CD4-positive, CD25-positive, alpha-beta regulatory T cell (primary cell): ENCODE measurements at regions not wholly inside any gene's neighbourhood (a gene's known extent, or its start where the extent isn't known, plus 50 kb on each side); places are given as distances from the start of the nearest gene placed in this dataset.

Experiments
- ATAC-seq, 2 donors: fragments of 150-1000 bp; cut with Tn5 transposase; one replicate each; pipeline ENCODE4 v1.10.0; 2021; ENCODE audit warnings: low read depth in 2 of 2, moderate number of reproducible peaks in 2 of 2, moderate library complexity in 1 of 2
- DNase-seq, 3 donors: peaks; one replicate each; pipeline versions ENCODE4 v3.0.0 to v3.0.0-alpha.2; 2012 to 2022; ENCODE audit warnings: mixed read lengths in 1 of 3
- H3K27ac ChIP-seq: one replicate; pipeline ENCODE4 v1.7.0; 2013; ENCODE audit warnings: mild to moderate bottlenecking, low read length; ENCODE audit not compliant: insufficient read depth, poor library complexity, severe bottlenecking
- H3K27me3 ChIP-seq: one replicate; pipeline ENCODE4 v1.7.0; 2013; ENCODE audit warnings: low read length; ENCODE audit not compliant: control insufficient read depth, insufficient read depth
- H3K36me3 ChIP-seq: one replicate; pipeline ENCODE4 v1.7.0; 2013; ENCODE audit warnings: mild to moderate bottlenecking, low read length, moderate library complexity; ENCODE audit not compliant: control insufficient read depth, insufficient read depth
- H3K4me1 ChIP-seq: 2 replicates; pipeline ENCODE4 v1.7.0; 2013; ENCODE audit warnings: mild to moderate bottlenecking, low read length; ENCODE audit not compliant: insufficient read depth, control insufficient read depth, poor library complexity, severe bottlenecking
- H3K4me3 ChIP-seq: one replicate; pipeline ENCODE4 v1.7.0; 2013; ENCODE audit warnings: low read depth, mild to moderate bottlenecking, low read length, moderate library complexity
- H3K9me3 ChIP-seq, 2 experiments: 1 replicate in 1 of 2; 2 replicates in 1 of 2; pipeline ENCODE4 v1.7.0; 2013; ENCODE audit warnings: low read length in 2 of 2, mild to moderate bottlenecking in 1 of 2, moderate library complexity in 1 of 2; ENCODE audit not compliant: control insufficient read depth in 2 of 2
- H3K27ac Mint-ChIP-seq, 3 donors: one replicate each; pipeline ENCODE4 v1.8.0; 2020 to 2022; ENCODE audit warnings: mild to moderate bottlenecking in 3 of 3, mixed read lengths in 3 of 3, moderate library complexity in 2 of 3
- H3K27me3 Mint-ChIP-seq: one replicate; pipeline ENCODE4 v1.8.0; 2022; ENCODE audit warnings: mild to moderate bottlenecking, mixed read lengths
- H3K36me3 Mint-ChIP-seq: one replicate; pipeline ENCODE4 v1.8.0; 2020; ENCODE audit warnings: mixed read lengths
- H3K4me1 Mint-ChIP-seq, 4 donors: one replicate each; pipeline ENCODE4 v1.8.0; 2020 to 2022; ENCODE audit warnings: mixed read lengths in 4 of 4, mild to moderate bottlenecking in 1 of 4
- H3K4me3 Mint-ChIP-seq, 4 donors: one replicate each; pipeline ENCODE4 v1.8.0; 2020 to 2022; ENCODE audit warnings: mild to moderate bottlenecking in 4 of 4, mixed read lengths in 4 of 4, moderate library complexity in 3 of 4
- H3K9me3 Mint-ChIP-seq, 7 donors: one replicate each; pipeline ENCODE4 v1.8.0; 2020 to 2022; ENCODE audit warnings: mixed read lengths in 7 of 7, mild to moderate bottlenecking in 3 of 7, moderate library complexity in 2 of 7

- no peak for DNase-seq
- Mint-ChIP-seq H3K4me1 (no peaks in the 10 kb centered on the region), H3K36me3 (no peaks in the 10 kb centered on the region), H3K27ac (no peak overlapping the region), H3K27me3 (no peaks in the 10 kb centered on the region), H3K4me3 (no peak overlapping the region), H3K9me3 (peaks cover 1 to 20% (median 5%) of the 10 kb centered on the region in 7 donors)
- ATAC-seq: no peak
- no peaks in the 10 kb centered on the region for H3K27me3 ChIP-seq
- no peaks in the 10 kb centered on the region for H3K36me3 ChIP-seq
- no peak overlapping the region for H3K4me3 ChIP-seq
- no peaks in the 10 kb centered on the region for H3K4me1 ChIP-seq
- H3K27ac ChIP-seq: no peak overlapping the region
- no peaks in the 10 kb centered on the region for H3K9me3 ChIP-seq
Measured at GRCh38 chr4:187944179-187944578, 51.4 kb upstream of the ZFP42 start.
